Mucosa of gallbladder (tissue), 1 donor: ENCODE measurements at regions not wholly inside any gene's neighbourhood (a gene's known extent, or its start where the extent isn't known, plus 50 kb on each side); places are given as distances from the start of the nearest gene placed in this dataset.
"Not testable (repeated sequence)": the region's sequence is repeated elsewhere in the genome, so short reads cannot be mapped to it uniquely, and the experiment has no call there.

Experiments
- DNase-seq: peaks from one replicate; pipeline ENCODE4 v3.0.0-alpha.2; 2020; ENCODE audit warnings: low spot score
- donor health status: DM: no; HTN: no; CAD: no.

GRCh38 chr6:84581494-84582259 lies 182.7 kb downstream of the TBX18 start:
- no peak for DNase-seq

GRCh38 chr6:84579404-84579803 lies 185.0 kb downstream of the TBX18 start:
- DNase-seq, result no peak

GRCh38 chr6:84576029-84576428 lies 188.4 kb downstream of the TBX18 start:
- no peak for DNase-seq

- DNase-seq, result no peak
Observed at GRCh38 chr6:84575264-84575663, 189.1 kb downstream of the TBX18 start.

- no peak for DNase-seq
Observed at GRCh38 chr6:84569882-84570281, 194.5 kb downstream of the TBX18 start.

GRCh38 chr6:84568971-84569370 lies 195.4 kb downstream of the TBX18 start:
- no peak for DNase-seq

GRCh38 chr6:84565718-84566117 lies 198.7 kb downstream of the TBX18 start:
- DNase-seq, result not testable (repeated sequence)

GRCh38 chr6:84560436-84561390 lies 203.7 kb downstream of the TBX18 start:
- DNase-seq, result no peak

- DNase-seq, result no peak
Observed at GRCh38 chr6:84556541-84557335, 207.7 kb downstream of the TBX18 start.

GRCh38 chr6:84554706-84555105 lies 209.7 kb downstream of the TBX18 start:
- DNase-seq, result no peak

GRCh38 chr6:84554074-84554473 lies 210.3 kb downstream of the TBX18 start:
- no peak for DNase-seq

- DNase-seq, result no peak
Observed at GRCh38 chr6:84553527-84553926, 210.9 kb downstream of the TBX18 start.

GRCh38 chr6:84551797-84552196 lies 212.6 kb downstream of the TBX18 start:
- no peak for DNase-seq

- DNase-seq, result no peak
Observed at GRCh38 chr6:84549917-84550316, 214.5 kb downstream of the TBX18 start.

- DNase-seq, result no peak
Observed at GRCh38 chr6:84547341-84547801, 217.0 kb downstream of the TBX18 start.

- DNase-seq, result no peak
Observed at GRCh38 chr6:84546427-84546914, 217.9 kb downstream of the TBX18 start.

GRCh38 chr6:84539122-84539856 lies 225.1 kb downstream of the TBX18 start:
- no peak for DNase-seq

GRCh38 chr6:84536885-84537638 lies 227.3 kb downstream of the TBX18 start:
- no peak for DNase-seq

GRCh38 chr6:84528201-84528600 lies 236.2 kb downstream of the TBX18 start:
- DNase-seq, result no peak

- no peak for DNase-seq
Observed at GRCh38 chr6:84526631-84527030, 237.8 kb downstream of the TBX18 start.
